Thyroid gland (tissue), 4 donors: ENCODE measurements at regions not wholly inside any gene's neighbourhood (a gene's known extent, or its start where the extent isn't known, plus 50 kb on each side); places are given as distances from the start of the nearest gene placed in this dataset.

Experiments used
- DNase-seq, 2 donors: peaks; one replicate each; pipeline ENCODE4 v3.0.0-alpha.2; 2019
- H3K27ac ChIP-seq, 3 donors: fragments of 200-600 bp; sonication (generic); 1 replicate in 2 of 3; 2 replicates in 1 of 3; pipeline ENCODE4 v1.5.1; 2016 to 2019; ENCODE audit warnings: mild to moderate bottlenecking in 1 of 3, moderate library complexity in 1 of 3
- H3K27me3 ChIP-seq: fragments of 200-600 bp; sonication (generic); one replicate; pipeline ENCODE4 v1.5.1; 2019
- H3K36me3 ChIP-seq, 2 donors: fragments of 200-600 bp; sonication (generic); one replicate each; pipeline ENCODE4 v1.5.1; 2016 to 2019
- H3K4me1 ChIP-seq, 2 donors: fragments of 200-600 bp; sonication (generic); one replicate each; pipeline ENCODE4 v1.5.1; 2017 to 2019
- H3K4me3 ChIP-seq, 3 donors: fragments of 200-600 bp; sonication (generic); replicated peaks in 1 of 3; 1 replicate in 2 of 3; 2 replicates in 1 of 3; pipeline ENCODE4 v1.5.1; 2016; ENCODE audit warnings: mild to moderate bottlenecking in 1 of 3
- H3K9me3 ChIP-seq: fragments of 200-600 bp; sonication (generic); one replicate; pipeline ENCODE4 v1.5.1; 2017
- CTCF ChIP-seq, 6 experiments: fragments of 200-600 bp in 3 of 6; fragments of 450-650 bp in 3 of 6; sonication (generic) in 3 of 6; IDR thresholded peaks; one replicate each; pipeline ENCODE4 v1.5.1; 2016 to 2019; ENCODE audit warnings: antibody characterized with exemption in 6 of 6, mild to moderate bottlenecking in 2 of 6, inconsistent platforms in 1 of 6, moderate library complexity in 1 of 6
- POLR2A ChIP-seq, 2 donors: fragments of 450-650 bp; IDR thresholded peaks; one replicate each; pipeline ENCODE4 v1.6.1; 2017; ENCODE audit warnings: antibody characterized with exemption in 2 of 2, mild to moderate bottlenecking in 2 of 2, moderate library complexity in 1 of 2
- WGBS, 2 donors: methylation state at CpG; one replicate each; pipeline ENCODE4 v1.1.5; 2017; 5-methylcytosine and 5-hydroxymethylcytosine counted together
- intact Hi-C: fragments of 100-400 bp; cut with DNase I; formaldehyde crosslinking; loops from one replicate; pipeline ENCODE4 v1.15.1; 2023

- no peak for TF ChIP-seq CTCF (IDR thresholded peaks at IDR 0.05)
- TF ChIP-seq POLR2A (IDR thresholded peaks at IDR 0.05) = no peak
- intact Hi-C loops = no loop called here
- H3K4me1 ChIP-seq = peaks cover 0 to 8% of the 10 kb centered on the region in 2 donors
- H3K9me3 ChIP-seq = no peaks in the 10 kb centered on the region
- 64 to 66% methylated on average over 11 of the region's 11 CpGs for WGBS, 2 donors
- no peak overlapping the region for H3K4me3 ChIP-seq
- peak overlapping the region in 1 of 3 donors; percentile 21 for H3K27ac ChIP-seq
- no peaks in the 10 kb centered on the region for H3K36me3 ChIP-seq
- no peaks in the 10 kb centered on the region for H3K27me3 ChIP-seq
- DNase-seq = no peak
These were observed 319.6 kb downstream of the AHR start for GRCh38 chr7:17617857-17618651.

GRCh38 chr7:17618652-17618974 lies 320.2 kb downstream of the AHR start:
- Histone ChIP-seq H3K36me3 (no peaks in the 10 kb centered on the region), H3K4me3 (no peak overlapping the region), H3K27me3 (no peaks in the 10 kb centered on the region), H3K9me3 (no peaks in the 10 kb centered on the region), H3K4me1 (peaks cover 0 to 8% of the 10 kb centered on the region in 2 donors), H3K27ac (peak overlapping the region in 1 of 3 donors; percentile 21)
- TF ChIP-seq POLR2A (IDR thresholded peaks at IDR 0.05) (no peak), CTCF (IDR thresholded peaks at IDR 0.05) (no peak)
- 47 to 54% methylated on average over 1 of the region's 1 CpG for WGBS, 2 donors
- intact Hi-C loops = no loop called here
- DNase-seq = no peak

- 93 to 94% methylated on average over 5 of the region's 5 CpGs for WGBS, 2 donors
- no peaks in the 10 kb centered on the region for H3K9me3 ChIP-seq
- H3K27me3 ChIP-seq = no peaks in the 10 kb centered on the region
- no peak for TF ChIP-seq POLR2A (IDR thresholded peaks at IDR 0.05)
- TF ChIP-seq CTCF (IDR thresholded peaks at IDR 0.05) = no peak
- H3K36me3 ChIP-seq = no peaks in the 10 kb centered on the region
- H3K27ac ChIP-seq = no peak overlapping the region
- no peak overlapping the region for H3K4me3 ChIP-seq
- intact Hi-C loops = no loop called here
- H3K4me1 ChIP-seq = peaks cover 0 to 8% of the 10 kb centered on the region in 2 donors
- DNase-seq = no peak
These were observed 320.9 kb downstream of the AHR start for GRCh38 chr7:17619196-17619818.

- Histone ChIP-seq H3K9me3 (no peaks in the 10 kb centered on the region), H3K27me3 (no peaks in the 10 kb centered on the region), H3K4me1 (peaks cover 0 to 8% of the 10 kb centered on the region in 2 donors), H3K4me3 (no peak overlapping the region), H3K27ac (no peak overlapping the region), H3K36me3 (no peaks in the 10 kb centered on the region)
- no peak for TF ChIP-seq POLR2A (IDR thresholded peaks at IDR 0.05)
- 65 to 86% methylated on average over 2 of the region's 2 CpGs for WGBS, 2 donors
- intact Hi-C loops = no loop called here
- DNase-seq = no peak
These were observed 319.7 kb downstream of the SNX13 start for GRCh38 chr7:17620566-17620965.

- Histone ChIP-seq H3K4me1 (peaks cover 0 to 7% of the 10 kb centered on the region in 2 donors), H3K36me3 (no peaks in the 10 kb centered on the region), H3K9me3 (no peaks in the 10 kb centered on the region), H3K27ac (no peak overlapping the region), H3K4me3 (no peak overlapping the region), H3K27me3 (no peaks in the 10 kb centered on the region)
- no peak for TF ChIP-seq CTCF (IDR thresholded peaks at IDR 0.05)
- no peak for TF ChIP-seq POLR2A (IDR thresholded peaks at IDR 0.05)
- no peak for DNase-seq
- intact Hi-C loops = no loop called here
- WGBS, 2 donors = 92 to 96% methylated on average over 2 of the region's 2 CpGs
These were observed 317.8 kb downstream of the SNX13 start for GRCh38 chr7:17622451-17622850.
